SU-DHL-6 (cell line): ENCODE measurements at regions not wholly inside any gene's neighbourhood (a gene's known extent, or its start where the extent isn't known, plus 50 kb on each side); places are given as distances from the start of the nearest gene placed in this dataset.

Source experiments
- EZH2phosphoT487 ChIP-seq: fragments of 200-600 bp; sonication (generic), shearing (Covaris generic); conservative IDR thresholded peaks from 2 replicates; pipeline ENCODE4 v1.6.1; 2018; ENCODE audit warnings: mild to moderate bottlenecking, antibody characterized with exemption, low read length, moderate library complexity, mixed read lengths
- TF ChIP-seq, protein P1 (sequence below): fragments of 200-600 bp; sonication (generic); IDR thresholded peaks from one replicate; pipeline ENCODE4 v1.5.1; 2017; ENCODE audit warnings: antibody characterized with exemption, mild to moderate bottlenecking, low read length, moderate library complexity; ENCODE audit not compliant: insufficient read depth, poor library complexity, severe bottlenecking

GRCh38 chr2:7358865-7359447 is 441.7 kb downstream of the RNF144A start:
- TF ChIP-seq, protein P1, sequence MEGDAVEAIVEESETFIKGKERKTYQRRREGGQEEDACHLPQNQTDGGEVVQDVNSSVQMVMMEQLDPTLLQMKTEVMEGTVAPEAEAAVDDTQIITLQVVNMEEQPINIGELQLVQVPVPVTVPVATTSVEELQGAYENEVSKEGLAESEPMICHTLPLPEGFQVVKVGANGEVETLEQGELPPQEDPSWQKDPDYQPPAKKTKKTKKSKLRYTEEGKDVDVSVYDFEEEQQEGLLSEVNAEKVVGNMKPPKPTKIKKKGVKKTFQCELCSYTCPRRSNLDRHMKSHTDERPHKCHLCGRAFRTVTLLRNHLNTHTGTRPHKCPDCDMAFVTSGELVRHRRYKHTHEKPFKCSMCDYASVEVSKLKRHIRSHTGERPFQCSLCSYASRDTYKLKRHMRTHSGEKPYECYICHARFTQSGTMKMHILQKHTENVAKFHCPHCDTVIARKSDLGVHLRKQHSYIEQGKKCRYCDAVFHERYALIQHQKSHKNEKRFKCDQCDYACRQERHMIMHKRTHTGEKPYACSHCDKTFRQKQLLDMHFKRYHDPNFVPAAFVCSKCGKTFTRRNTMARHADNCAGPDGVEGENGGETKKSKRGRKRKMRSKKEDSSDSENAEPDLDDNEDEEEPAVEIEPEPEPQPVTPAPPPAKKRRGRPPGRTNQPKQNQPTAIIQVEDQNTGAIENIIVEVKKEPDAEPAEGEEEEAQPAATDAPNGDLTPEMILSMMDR, result no peak
- TF ChIP-seq EZH2phosphoT487, result no peak
